RWPE2 (cell line): ENCODE measurements at regions not wholly inside any gene's neighbourhood (a gene's known extent, or its start where the extent isn't known, plus 50 kb on each side); places are given as distances from the start of the nearest gene placed in this dataset.

Experiments
- ATAC-seq: fragments of 200-7000 bp; cut with Tn5 transposase; 3 replicates; pipeline ENCODE4 v1.9.1; 2021; ENCODE audit warnings: low read depth
- DNase-seq: peaks from one replicate; pipeline ENCODE4 v3.0.0-alpha.2; 2020; ENCODE audit warnings: low spot score
- H3K27ac ChIP-seq: fragments of 450-650 bp; 2 replicates; pipeline ENCODE4 v1.5.1; 2017; ENCODE audit warnings: mild to moderate bottlenecking; ENCODE audit not compliant: poor library complexity, severe bottlenecking
- H3K27me3 ChIP-seq: fragments of 250-450 bp; sonication (Bioruptor Pico); 2 replicates; pipeline ENCODE4 v1.5.1; 2021; ENCODE audit warnings: mild to moderate bottlenecking, moderate library complexity; ENCODE audit not compliant: insufficient read depth, poor library complexity, severe bottlenecking
- H3K36me3 ChIP-seq: fragments of 250-450 bp; sonication (Bioruptor Pico); 2 replicates; pipeline ENCODE4 v1.5.1; 2020; ENCODE audit warnings: low read depth, mild to moderate bottlenecking, moderate library complexity
- H3K4me1 ChIP-seq: fragments of 250-450 bp; sonication (Bioruptor Pico); 2 replicates; pipeline ENCODE4 v1.5.1; 2021; ENCODE audit warnings: mild to moderate bottlenecking, moderate library complexity; ENCODE audit not compliant: insufficient read depth, poor library complexity, severe bottlenecking
- H3K4me3 ChIP-seq: fragments of 250-450 bp; sonication (Bioruptor Pico); 2 replicates; pipeline ENCODE4 v1.5.1; 2021; ENCODE audit warnings: mild to moderate bottlenecking, moderate library complexity; ENCODE audit not compliant: severe bottlenecking
- H3K9me3 ChIP-seq: fragments of 250-450 bp; sonication (Bioruptor Pico); 2 replicates; pipeline ENCODE4 v1.5.1; 2021; ENCODE audit warnings: mild to moderate bottlenecking, moderate library complexity; ENCODE audit not compliant: severe bottlenecking
- CTCF ChIP-seq: fragments of 450-650 bp; IDR thresholded peaks from one replicate; pipeline ENCODE4 v1.5.1; 2017; ENCODE audit warnings: mild to moderate bottlenecking, moderate library complexity; ENCODE audit not compliant: poor library complexity, severe bottlenecking

GRCh38 chr17:69945698-69946185, 129.3 kb upstream of the KCNJ16 start:
- H3K9me3 ChIP-seq = no peaks in the 10 kb centered on the region
- H3K27me3 ChIP-seq = no peaks in the 10 kb centered on the region
- ATAC-seq (no peak), DNase-seq (no peak)
- no peak for TF ChIP-seq CTCF
- H3K4me1 ChIP-seq = no peaks in the 10 kb centered on the region
- no peak overlapping the region for H3K4me3 ChIP-seq
- H3K27ac ChIP-seq = no peak overlapping the region
- H3K36me3 ChIP-seq = no peaks in the 10 kb centered on the region

- ATAC-seq (no peak), DNase-seq (no peak)
- TF ChIP-seq CTCF = no peak
- Histone ChIP-seq H3K27me3 (no peaks in the 10 kb centered on the region), H3K4me3 (no peak overlapping the region), H3K9me3 (no peaks in the 10 kb centered on the region), H3K27ac (no peak overlapping the region), H3K36me3 (no peaks in the 10 kb centered on the region), H3K4me1 (no peaks in the 10 kb centered on the region)
Observed at GRCh38 chr17:69947027-69947759, 127.8 kb upstream of the KCNJ16 start.

GRCh38 chr17:69948406-69948805, 126.6 kb upstream of the KCNJ16 start:
- no peak for TF ChIP-seq CTCF
- Histone ChIP-seq H3K36me3 (no peaks in the 10 kb centered on the region), H3K27ac (no peak overlapping the region), H3K9me3 (no peaks in the 10 kb centered on the region), H3K4me3 (no peak overlapping the region), H3K4me1 (no peaks in the 10 kb centered on the region), H3K27me3 (no peaks in the 10 kb centered on the region)
- DNase-seq (no peak), ATAC-seq (no peak)

GRCh38 chr17:69949496-69949895, 125.5 kb upstream of the KCNJ16 start:
- no peaks in the 10 kb centered on the region for H3K27me3 ChIP-seq
- H3K27ac ChIP-seq = no peak overlapping the region
- ATAC-seq = no peak
- no peak for TF ChIP-seq CTCF
- no peak overlapping the region for H3K4me3 ChIP-seq
- DNase-seq = no peak
- H3K36me3 ChIP-seq = no peaks in the 10 kb centered on the region
- H3K4me1 ChIP-seq = peaks cover 6% of the 10 kb centered on the region
- H3K9me3 ChIP-seq = no peaks in the 10 kb centered on the region

- DNase-seq (no peak), ATAC-seq (no peak)
- Histone ChIP-seq H3K36me3 (no peaks in the 10 kb centered on the region), H3K4me1 (peaks cover 11% of the 10 kb centered on the region), H3K9me3 (no peaks in the 10 kb centered on the region), H3K27ac (no peak overlapping the region), H3K27me3 (no peaks in the 10 kb centered on the region), H3K4me3 (no peak overlapping the region)
- TF ChIP-seq CTCF = no peak
Observed at GRCh38 chr17:69949973-69950695, 124.9 kb upstream of the KCNJ16 start.
